ENCODE measurements at regions not wholly inside any gene's neighbourhood (a gene's known extent, or its start where the extent isn't known, plus 50 kb on each side); places are given as distances from the start of the nearest gene placed in this dataset.

DNA sequence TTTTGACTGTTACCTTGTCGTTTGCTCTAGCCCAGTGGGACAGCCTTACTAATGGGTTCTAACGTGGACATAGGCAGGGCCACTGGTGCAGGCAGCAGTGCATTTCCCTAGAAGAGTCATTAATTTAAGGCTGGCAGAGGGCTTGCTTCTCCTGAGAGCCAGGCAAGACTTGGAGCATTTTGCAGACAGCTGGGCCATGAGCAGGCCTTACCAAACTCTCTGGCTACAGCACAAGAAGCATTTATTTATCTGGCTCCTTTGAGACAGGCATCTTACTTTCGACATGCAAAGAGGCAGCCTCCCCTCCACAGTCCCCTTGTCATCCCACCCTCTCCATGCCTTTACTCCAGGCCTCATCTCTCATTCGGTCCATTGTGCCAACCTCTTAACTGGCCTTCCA lies 139.9 kb downstream of the CSNK2A3 start:
- no peaks in the 10 kb centered on the region for H3K9me3 ChIP-seq (ENCODE audit: insufficient read depth, low read depth, low read length)
- Mint-ChIP-seq H3K27ac (ENCODE audit: unreplicated experiment) (no peak overlapping the region), H3K4me1 (ENCODE audit: low read depth, unreplicated experiment) (no peaks in the 10 kb centered on the region), H3K9me3 (ENCODE audit: unreplicated experiment) (peaks cover 2% of the 10 kb centered on the region), H3K27me3 (ENCODE audit: low read depth, unreplicated experiment) (peaks cover 25% of the 10 kb centered on the region), H3K4me3 (ENCODE audit: unreplicated experiment) (peak overlapping the region; percentile 42), H3K36me3 (ENCODE audit: low read depth, unreplicated experiment) (no peaks in the 10 kb centered on the region)
- TF ChIP-seq EZH2 (IDR thresholded peaks at IDR 0.05; ENCODE audit: insufficient read depth, low read length): no peak
- TF ChIP-seq, protein P1, sequence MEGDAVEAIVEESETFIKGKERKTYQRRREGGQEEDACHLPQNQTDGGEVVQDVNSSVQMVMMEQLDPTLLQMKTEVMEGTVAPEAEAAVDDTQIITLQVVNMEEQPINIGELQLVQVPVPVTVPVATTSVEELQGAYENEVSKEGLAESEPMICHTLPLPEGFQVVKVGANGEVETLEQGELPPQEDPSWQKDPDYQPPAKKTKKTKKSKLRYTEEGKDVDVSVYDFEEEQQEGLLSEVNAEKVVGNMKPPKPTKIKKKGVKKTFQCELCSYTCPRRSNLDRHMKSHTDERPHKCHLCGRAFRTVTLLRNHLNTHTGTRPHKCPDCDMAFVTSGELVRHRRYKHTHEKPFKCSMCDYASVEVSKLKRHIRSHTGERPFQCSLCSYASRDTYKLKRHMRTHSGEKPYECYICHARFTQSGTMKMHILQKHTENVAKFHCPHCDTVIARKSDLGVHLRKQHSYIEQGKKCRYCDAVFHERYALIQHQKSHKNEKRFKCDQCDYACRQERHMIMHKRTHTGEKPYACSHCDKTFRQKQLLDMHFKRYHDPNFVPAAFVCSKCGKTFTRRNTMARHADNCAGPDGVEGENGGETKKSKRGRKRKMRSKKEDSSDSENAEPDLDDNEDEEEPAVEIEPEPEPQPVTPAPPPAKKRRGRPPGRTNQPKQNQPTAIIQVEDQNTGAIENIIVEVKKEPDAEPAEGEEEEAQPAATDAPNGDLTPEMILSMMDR (IDR thresholded peaks at IDR 0.05; ENCODE audit: insufficient read depth, low read depth, low read length): no peak
- no peak overlapping the region for H3K4me3 ChIP-seq (ENCODE audit: insufficient read depth, low read depth, low read length)
- H3K27me3 ChIP-seq (ENCODE audit: insufficient read depth, low read length): peaks cover 15% of the 10 kb centered on the region
- H4K20me1 ChIP-seq (ENCODE audit: insufficient read depth, low read length): no peaks in the 10 kb centered on the region
- H3K4me1 ChIP-seq (ENCODE audit: insufficient read depth, low read length): no peaks in the 10 kb centered on the region
- H3K9ac ChIP-seq (ENCODE audit: low read length): no peak overlapping the region
- no peak overlapping the region for H3K27ac ChIP-seq (ENCODE audit: low read depth, low read length)
- no peaks in the 10 kb centered on the region for H3K79me2 ChIP-seq (ENCODE audit: insufficient read depth, low read length)
- no peak for DNase-seq (ENCODE audit: low read depth)
- no peaks in the 10 kb centered on the region for H3K36me3 ChIP-seq (ENCODE audit: insufficient read depth, low read length)
- H3K4me2 ChIP-seq (ENCODE audit: low read length): no peak overlapping the region
- no peak for FAIRE-seq
- no peak overlapping the region for H2AFZ ChIP-seq (ENCODE audit: low read depth, low read length)

DNA sequence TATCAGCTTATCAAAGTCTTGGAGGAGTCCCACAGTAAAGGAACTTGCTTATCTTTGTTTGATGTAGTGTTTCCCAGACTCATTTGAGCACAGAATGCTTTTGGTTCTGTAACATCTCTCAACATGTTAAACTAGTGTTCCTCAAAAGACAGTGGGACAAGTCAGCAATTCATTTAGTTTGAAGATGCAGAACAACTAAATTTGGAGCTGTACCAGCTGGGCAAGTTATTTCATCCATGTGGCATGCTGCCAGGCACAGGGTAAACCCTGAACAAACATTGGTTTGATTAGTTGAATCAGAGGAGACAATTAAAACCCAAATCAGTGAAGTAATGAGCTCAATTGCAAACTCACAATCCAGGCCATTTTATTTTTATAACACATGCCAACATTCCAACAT lies 141.2 kb downstream of the CSNK2A3 start:
- Histone ChIP-seq H3K4me3 (ENCODE audit: insufficient read depth, low read depth, low read length) (no peak overlapping the region), H3K9ac (ENCODE audit: low read length) (no peak overlapping the region), H3K36me3 (ENCODE audit: insufficient read depth, low read length) (no peaks in the 10 kb centered on the region), H3K4me2 (ENCODE audit: low read length) (no peak overlapping the region), H3K79me2 (ENCODE audit: insufficient read depth, low read length) (no peaks in the 10 kb centered on the region), H3K4me1 (ENCODE audit: insufficient read depth, low read length) (no peaks in the 10 kb centered on the region), H2AFZ (ENCODE audit: low read depth, low read length) (no peak overlapping the region), H3K27me3 (ENCODE audit: insufficient read depth, low read length) (peaks cover 15% of the 10 kb centered on the region), H3K9me3 (ENCODE audit: insufficient read depth, low read depth, low read length) (no peaks in the 10 kb centered on the region), H3K27ac (ENCODE audit: low read depth, low read length) (no peak overlapping the region), H4K20me1 (ENCODE audit: insufficient read depth, low read length) (no peaks in the 10 kb centered on the region)
- TF ChIP-seq, protein P1 (IDR thresholded peaks at IDR 0.05; ENCODE audit: insufficient read depth, low read depth, low read length): no peak
- TF ChIP-seq EZH2 (IDR thresholded peaks at IDR 0.05; ENCODE audit: insufficient read depth, low read length): no peak
- H3K9me3 Mint-ChIP-seq (ENCODE audit: unreplicated experiment): peaks cover 2% of the 10 kb centered on the region
- FAIRE-seq: no peak
- no peak overlapping the region for H3K27ac Mint-ChIP-seq (ENCODE audit: unreplicated experiment)
- peaks cover 25% of the 10 kb centered on the region for H3K27me3 Mint-ChIP-seq (ENCODE audit: low read depth, unreplicated experiment)
- no peaks in the 10 kb centered on the region for H3K4me1 Mint-ChIP-seq (ENCODE audit: low read depth, unreplicated experiment)
- H3K4me3 Mint-ChIP-seq (ENCODE audit: unreplicated experiment): no peak overlapping the region
- no peak for DNase-seq (ENCODE audit: low read depth)
- H3K36me3 Mint-ChIP-seq (ENCODE audit: low read depth, unreplicated experiment): no peaks in the 10 kb centered on the region

DNA sequence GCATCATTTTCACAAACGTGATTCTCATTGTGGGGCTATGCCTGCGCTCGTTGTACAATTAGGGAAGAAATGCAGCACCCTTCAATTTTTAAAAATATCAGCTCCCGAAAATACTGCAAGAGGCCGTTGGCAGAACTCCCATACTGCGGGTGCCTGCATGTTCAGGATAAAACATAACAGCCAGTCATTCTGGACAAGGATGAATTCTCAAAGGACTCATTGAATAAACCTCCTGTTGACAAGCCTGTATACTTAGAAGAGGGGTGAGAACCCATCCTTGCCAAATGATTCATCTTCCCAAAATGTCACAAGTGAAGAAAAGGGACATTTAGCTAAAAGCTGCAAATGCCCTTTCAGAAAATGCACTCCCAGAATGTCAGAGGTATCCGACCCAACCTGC lies 141.9 kb downstream of the CSNK2A3 start:
- DNase-seq (ENCODE audit: low read depth): no peak
- Histone ChIP-seq H3K4me1 (ENCODE audit: insufficient read depth, low read length) (no peaks in the 10 kb centered on the region), H3K79me2 (ENCODE audit: insufficient read depth, low read length) (no peaks in the 10 kb centered on the region), H4K20me1 (ENCODE audit: insufficient read depth, low read length) (no peaks in the 10 kb centered on the region), H3K9ac (ENCODE audit: low read length) (no peak overlapping the region), H2AFZ (ENCODE audit: low read depth, low read length) (no peak overlapping the region), H3K4me2 (ENCODE audit: low read length) (no peak overlapping the region), H3K27me3 (ENCODE audit: insufficient read depth, low read length) (peaks cover 15% of the 10 kb centered on the region), H3K27ac (ENCODE audit: low read depth, low read length) (no peak overlapping the region), H3K36me3 (ENCODE audit: insufficient read depth, low read length) (no peaks in the 10 kb centered on the region), H3K9me3 (ENCODE audit: insufficient read depth, low read depth, low read length) (no peaks in the 10 kb centered on the region), H3K4me3 (ENCODE audit: insufficient read depth, low read depth, low read length) (no peak overlapping the region)
- Mint-ChIP-seq H3K9me3 (ENCODE audit: unreplicated experiment) (peaks cover 2% of the 10 kb centered on the region), H3K27me3 (ENCODE audit: low read depth, unreplicated experiment) (peaks cover 25% of the 10 kb centered on the region), H3K4me3 (ENCODE audit: unreplicated experiment) (no peak overlapping the region), H3K27ac (ENCODE audit: unreplicated experiment) (no peak overlapping the region), H3K36me3 (ENCODE audit: low read depth, unreplicated experiment) (no peaks in the 10 kb centered on the region), H3K4me1 (ENCODE audit: low read depth, unreplicated experiment) (no peaks in the 10 kb centered on the region)
- TF ChIP-seq, protein P1 (IDR thresholded peaks at IDR 0.05; ENCODE audit: insufficient read depth, low read depth, low read length): no peak
- TF ChIP-seq EZH2 (IDR thresholded peaks at IDR 0.05; ENCODE audit: insufficient read depth, low read length): no peak
- no peak for FAIRE-seq
